ENCODE measurements at regions not wholly inside any gene's neighbourhood (a gene's known extent, or its start where the extent isn't known, plus 50 kb on each side); places are given as distances from the start of the nearest gene placed in this dataset.

- TF ChIP-seq ZNF8 (CRISPR knock-in tag; IDR thresholded peaks at IDR 0.05) = no peak
- no peak for TF ChIP-seq RARB (CRISPR knock-in tag; IDR thresholded peaks at IDR 0.05)
- no peak for TF ChIP-seq ISL1 (CRISPR knock-in tag; IDR thresholded peaks at IDR 0.05)
- TF ChIP-seq, protein P1, sequence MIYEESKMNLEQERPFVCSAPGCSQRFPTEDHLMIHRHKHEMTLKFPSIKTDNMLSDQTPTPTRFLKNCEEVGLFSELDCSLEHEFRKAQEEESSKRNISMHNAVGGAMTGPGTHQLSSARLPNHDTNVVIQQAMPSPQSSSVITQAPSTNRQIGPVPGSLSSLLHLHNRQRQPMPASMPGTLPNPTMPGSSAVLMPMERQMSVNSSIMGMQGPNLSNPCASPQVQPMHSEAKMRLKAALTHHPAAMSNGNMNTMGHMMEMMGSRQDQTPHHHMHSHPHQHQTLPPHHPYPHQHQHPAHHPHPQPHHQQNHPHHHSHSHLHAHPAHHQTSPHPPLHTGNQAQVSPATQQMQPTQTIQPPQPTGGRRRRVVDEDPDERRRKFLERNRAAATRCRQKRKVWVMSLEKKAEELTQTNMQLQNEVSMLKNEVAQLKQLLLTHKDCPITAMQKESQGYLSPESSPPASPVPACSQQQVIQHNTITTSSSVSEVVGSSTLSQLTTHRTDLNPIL (CRISPR knock-in tag; IDR thresholded peaks at IDR 0.05; ENCODE audit: low read depth) = no peak
- TF ChIP-seq ARNTL (CRISPR knock-in tag; IDR thresholded peaks at IDR 0.05; ENCODE audit: borderline replicate concordance, low read depth) = no peak
- no peak for TF ChIP-seq ZNF565 (CRISPR knock-in tag; conservative IDR thresholded peaks at IDR 0.05; ENCODE audit: low read depth)
- TF ChIP-seq BACH2 (CRISPR knock-in tag; IDR thresholded peaks at IDR 0.05; ENCODE audit: borderline replicate concordance) = no peak
- TF ChIP-seq ZC3H10 (CRISPR knock-in tag; IDR thresholded peaks at IDR 0.05) = no peak
- TF ChIP-seq TOX (CRISPR knock-in tag; IDR thresholded peaks at IDR 0.05; ENCODE audit: borderline replicate concordance) = no peak
- TF ChIP-seq, protein P2, sequence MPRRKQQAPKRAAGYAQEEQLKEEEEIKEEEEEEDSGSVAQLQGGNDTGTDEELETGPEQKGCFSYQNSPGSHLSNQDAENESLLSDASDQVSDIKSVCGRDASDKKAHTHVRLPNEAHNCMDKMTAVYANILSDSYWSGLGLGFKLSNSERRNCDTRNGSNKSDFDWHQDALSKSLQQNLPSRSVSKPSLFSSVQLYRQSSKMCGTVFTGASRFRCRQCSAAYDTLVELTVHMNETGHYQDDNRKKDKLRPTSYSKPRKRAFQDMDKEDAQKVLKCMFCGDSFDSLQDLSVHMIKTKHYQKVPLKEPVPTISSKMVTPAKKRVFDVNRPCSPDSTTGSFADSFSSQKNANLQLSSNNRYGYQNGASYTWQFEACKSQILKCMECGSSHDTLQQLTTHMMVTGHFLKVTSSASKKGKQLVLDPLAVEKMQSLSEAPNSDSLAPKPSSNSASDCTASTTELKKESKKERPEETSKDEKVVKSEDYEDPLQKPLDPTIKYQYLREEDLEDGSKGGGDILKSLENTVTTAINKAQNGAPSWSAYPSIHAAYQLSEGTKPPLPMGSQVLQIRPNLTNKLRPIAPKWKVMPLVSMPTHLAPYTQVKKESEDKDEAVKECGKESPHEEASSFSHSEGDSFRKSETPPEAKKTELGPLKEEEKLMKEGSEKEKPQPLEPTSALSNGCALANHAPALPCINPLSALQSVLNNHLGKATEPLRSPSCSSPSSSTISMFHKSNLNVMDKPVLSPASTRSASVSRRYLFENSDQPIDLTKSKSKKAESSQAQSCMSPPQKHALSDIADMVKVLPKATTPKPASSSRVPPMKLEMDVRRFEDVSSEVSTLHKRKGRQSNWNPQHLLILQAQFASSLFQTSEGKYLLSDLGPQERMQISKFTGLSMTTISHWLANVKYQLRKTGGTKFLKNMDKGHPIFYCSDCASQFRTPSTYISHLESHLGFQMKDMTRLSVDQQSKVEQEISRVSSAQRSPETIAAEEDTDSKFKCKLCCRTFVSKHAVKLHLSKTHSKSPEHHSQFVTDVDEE (CRISPR knock-in tag; IDR thresholded peaks at IDR 0.05) = no peak
- no peak for TF ChIP-seq ZFP3 (CRISPR knock-in tag; IDR thresholded peaks at IDR 0.05)
- no peak for TF ChIP-seq ESRRG (CRISPR knock-in tag; IDR thresholded peaks at IDR 0.05)
- TF ChIP-seq PPARA (CRISPR knock-in tag; IDR thresholded peaks at IDR 0.05; ENCODE audit: borderline replicate concordance) = no peak
- no peak for TF ChIP-seq ZFP30 (CRISPR knock-in tag; IDR thresholded peaks at IDR 0.05)
Measured at GRCh38 chr1:63255153-63255552, 67.2 kb upstream of the FOXD3 start.
